NT2/D1 (cell line): ENCODE measurements at regions not wholly inside any gene's neighbourhood (a gene's known extent, or its start where the extent isn't known, plus 50 kb on each side); places are given as distances from the start of the nearest gene placed in this dataset.

Experiments
- SUZ12 ChIP-seq: IDR thresholded peaks from 2 replicates; pipeline ENCODE4 v1.6.1; 2011; ENCODE audit not compliant: insufficient read length, insufficient read depth; ENCODE audit errors: extremely low read depth
- ZNF274 ChIP-seq: IDR thresholded peaks from 2 replicates; pipeline ENCODE4 v1.6.1; 2011; ENCODE audit warnings: mild to moderate bottlenecking, low read depth, low read length

DNA sequence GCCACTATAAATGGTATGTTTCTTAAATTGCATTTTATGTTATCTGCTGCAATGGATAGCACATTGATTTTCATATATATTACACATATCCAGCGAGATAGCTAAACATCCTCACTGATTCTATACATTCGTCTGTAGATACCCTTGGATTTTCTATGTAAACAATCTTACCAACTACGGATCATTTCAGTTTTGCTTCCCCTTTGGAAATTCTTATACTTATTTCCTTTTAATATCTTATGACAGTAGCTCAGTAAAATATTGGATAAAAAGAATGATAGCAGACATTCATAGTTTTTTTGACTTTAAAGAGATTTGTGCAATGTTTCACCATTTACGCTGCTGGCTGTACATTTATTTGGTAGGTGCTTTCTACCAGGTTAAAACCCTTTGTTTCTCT, 254.9 kb downstream of the SYK start:
- TF ChIP-seq ZNF274 (no peak), SUZ12 (no peak)
